Ascending aorta (tissue), 2 donors: ENCODE measurements at regions not wholly inside any gene's neighbourhood (a gene's known extent, or its start where the extent isn't known, plus 50 kb on each side); places are given as distances from the start of the nearest gene placed in this dataset.
"Not testable (repeated sequence)": the region's sequence is repeated elsewhere in the genome, so short reads cannot be mapped to it uniquely, and the experiment has no call there.

Experiments used
- DNase-seq, 2 donors: peaks; one replicate each; pipeline ENCODE4 v3.0.0-alpha.2; 2019; ENCODE audit warnings: low spot score in 2 of 2
- H3K27ac ChIP-seq, 2 donors: fragments of 200-600 bp; sonication (generic); one replicate each; pipeline ENCODE4 v1.5.1; 2016 to 2017; ENCODE audit warnings: mild to moderate bottlenecking in 1 of 2
- H3K27me3 ChIP-seq: fragments of 200-600 bp; sonication (generic); one replicate; pipeline ENCODE4 v1.5.1; 2017
- H3K36me3 ChIP-seq, 2 donors: fragments of 200-600 bp; sonication (generic); one replicate each; pipeline ENCODE4 v1.5.1; 2016
- H3K4me1 ChIP-seq, 2 donors: fragments of 200-600 bp; sonication (generic); one replicate each; pipeline ENCODE4 v1.5.1; 2016 to 2017; ENCODE audit warnings: mild to moderate bottlenecking in 1 of 2
- H3K4me3 ChIP-seq, 2 donors: fragments of 200-600 bp; sonication (generic); one replicate each; pipeline ENCODE4 v1.5.1; 2016 to 2017; ENCODE audit warnings: mild to moderate bottlenecking in 1 of 2
- H3K9me3 ChIP-seq, 2 donors: fragments of 200-600 bp; sonication (generic); one replicate each; pipeline ENCODE4 v1.5.1; 2016
- CTCF ChIP-seq, 3 experiments: fragments of 200-600 bp in 2 of 3; fragments of 450-650 bp in 1 of 3; sonication (generic) in 2 of 3; IDR thresholded peaks; one replicate each; pipeline ENCODE4 v1.5.1; 2016 to 2019; ENCODE audit warnings: antibody characterized with exemption in 3 of 3, mild to moderate bottlenecking in 1 of 3, moderate library complexity in 1 of 3
- intact Hi-C: fragments of 100-400 bp; cut with DNase I; formaldehyde crosslinking; loops from one replicate; pipeline ENCODE4 v1.15.1; 2023

- no peak overlapping the region for H3K4me3 ChIP-seq
- no peaks in the 10 kb centered on the region for H3K36me3 ChIP-seq
- H3K9me3 ChIP-seq: peaks cover 0 to 6% of the 10 kb centered on the region in 2 donors
- DNase-seq: no peak
- no peak for TF ChIP-seq CTCF (IDR thresholded peaks at IDR 0.05)
- H3K27ac ChIP-seq: no peak overlapping the region
- intact Hi-C loops: no loop called here
- H3K27me3 ChIP-seq: no peaks in the 10 kb centered on the region
- no peaks in the 10 kb centered on the region for H3K4me1 ChIP-seq
These were observed 91.1 kb downstream of the TEX36 start for GRCh38 chr10:125591886-125592285.

- intact Hi-C loops, H3K4me1 ChIP-seq, H3K27me3 ChIP-seq, H3K36me3 ChIP-seq, H3K4me3 ChIP-seq, DNase-seq, H3K27ac ChIP-seq, H3K9me3 ChIP-seq: not testable (repeated sequence)
These were observed 94.2 kb downstream of the TEX36 start for GRCh38 chr10:125588738-125589137.

- intact Hi-C loops: no loop called here
These were observed 98.0 kb downstream of the TEX36 start for GRCh38 chr10:125584954-125585353.

GRCh38 chr10:125578658-125579315 is 104.2 kb downstream of the TEX36 start:
- Histone ChIP-seq H3K4me3 (no peak overlapping the region), H3K4me1 (no peaks in the 10 kb centered on the region), H3K36me3 (no peaks in the 10 kb centered on the region), H3K27me3 (no peaks in the 10 kb centered on the region), H3K27ac (no peak overlapping the region), H3K9me3 (no peaks in the 10 kb centered on the region)
- no peak for TF ChIP-seq CTCF (IDR thresholded peaks at IDR 0.05)
- intact Hi-C loops: no loop called here
- no peak for DNase-seq

More at GRCh38 chr10:125584954-125585353, 98.0 kb downstream of the TEX36 start:
- H3K9me3 ChIP-seq: no peaks in the 10 kb centered on the region
- H3K27me3 ChIP-seq: no peaks in the 10 kb centered on the region
- no peaks in the 10 kb centered on the region for H3K36me3 ChIP-seq
- no peak for TF ChIP-seq CTCF (IDR thresholded peaks at IDR 0.05)
- H3K27ac ChIP-seq: no peak overlapping the region
- no peak overlapping the region for H3K4me3 ChIP-seq
- H3K4me1 ChIP-seq: no peaks in the 10 kb centered on the region
- no peak for DNase-seq

GRCh38 chr10:125575843-125576242 is 107.1 kb downstream of the TEX36 start:
- no peaks in the 10 kb centered on the region for H3K4me1 ChIP-seq
- TF ChIP-seq CTCF (IDR thresholded peaks at IDR 0.05): no peak

GRCh38 chr10:125568156-125568555 is 114.8 kb downstream of the TEX36 start:
- TF ChIP-seq CTCF (IDR thresholded peaks at IDR 0.05): no peak
- Histone ChIP-seq H3K9me3 (no peaks in the 10 kb centered on the region), H3K36me3 (no peaks in the 10 kb centered on the region), H3K27me3 (no peaks in the 10 kb centered on the region), H3K4me3 (no peak overlapping the region), H3K27ac (no peak overlapping the region), H3K4me1 (no peaks in the 10 kb centered on the region)
- intact Hi-C loops: no loop called here
- no peak for DNase-seq

More at GRCh38 chr10:125575843-125576242, 107.1 kb downstream of the TEX36 start:
- no peaks in the 10 kb centered on the region for H3K9me3 ChIP-seq
- intact Hi-C loops: no loop called here
- H3K27ac ChIP-seq: no peak overlapping the region
- no peak overlapping the region for H3K4me3 ChIP-seq
- H3K27me3 ChIP-seq: no peaks in the 10 kb centered on the region
- H3K36me3 ChIP-seq: no peaks in the 10 kb centered on the region
- no peak for DNase-seq
